ENCODE measurements at regions not wholly inside any gene's neighbourhood (a gene's known extent, or its start where the extent isn't known, plus 50 kb on each side); places are given as distances from the start of the nearest gene placed in this dataset.
"Not testable (repeated sequence)": the region's sequence is repeated elsewhere in the genome, so short reads cannot be mapped to it uniquely, and the experiment has no call there.

- DNase-seq (ENCODE audit: low read depth, low spot score), result no peak
Observed at GRCh38 chr1:164417016-164417704, 141.8 kb upstream of the PBX1 start.

GRCh38 chr1:164423136-164423535, 135.8 kb upstream of the PBX1 start:
- no peak for DNase-seq (ENCODE audit: low read depth, low spot score)

- no peak for DNase-seq (ENCODE audit: low read depth, low spot score)
Observed at GRCh38 chr1:164433141-164433817, 125.7 kb upstream of the PBX1 start.

DNA sequence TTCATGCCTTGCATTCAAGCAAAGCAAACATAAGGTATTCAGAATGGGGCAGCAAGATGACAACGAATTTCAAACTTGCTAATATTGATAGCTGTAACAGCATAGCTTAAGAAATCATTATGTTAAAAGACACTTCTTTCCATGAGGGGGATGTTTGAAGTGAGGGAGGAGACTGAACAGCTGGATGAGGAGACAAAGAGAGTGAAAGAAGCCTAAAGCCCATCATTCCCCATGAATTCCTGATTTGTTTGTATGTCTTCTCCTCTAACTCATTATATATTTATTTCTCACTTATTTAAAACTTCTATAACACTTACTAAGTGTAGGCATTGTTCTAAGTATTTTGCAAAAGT, 125.2 kb upstream of the PBX1 start:
- no peak for DNase-seq (ENCODE audit: low read depth, low spot score)

- DNase-seq (ENCODE audit: low read depth, low spot score), result peak; percentile 15
Observed at GRCh38 chr1:164440232-164440631, 118.8 kb upstream of the PBX1 start.

- DNase-seq (ENCODE audit: low read depth, low spot score), result no peak
Observed at GRCh38 chr1:164443166-164443565, 115.8 kb upstream of the PBX1 start.

DNA sequence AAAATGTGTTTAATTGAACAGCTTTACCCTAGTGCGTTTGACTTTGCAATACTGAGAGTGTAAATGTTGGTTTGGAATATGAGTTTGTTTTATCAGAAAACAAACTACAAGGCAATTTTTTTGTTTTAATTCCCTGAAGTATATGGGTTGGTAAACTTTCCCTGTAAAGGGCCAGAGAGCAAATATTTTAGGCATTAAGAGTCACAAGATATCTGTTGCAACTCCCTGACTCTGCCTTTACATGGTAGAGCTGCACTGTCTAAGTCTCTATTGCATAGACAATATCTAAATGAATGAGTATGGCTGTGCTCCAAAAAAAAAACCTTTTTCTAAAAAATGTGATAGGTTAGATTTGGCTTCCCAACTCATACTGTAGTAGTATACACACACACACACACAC, 115.1 kb upstream of the PBX1 start:
- DNase-seq (ENCODE audit: low read depth, low spot score), result no peak

DNA sequence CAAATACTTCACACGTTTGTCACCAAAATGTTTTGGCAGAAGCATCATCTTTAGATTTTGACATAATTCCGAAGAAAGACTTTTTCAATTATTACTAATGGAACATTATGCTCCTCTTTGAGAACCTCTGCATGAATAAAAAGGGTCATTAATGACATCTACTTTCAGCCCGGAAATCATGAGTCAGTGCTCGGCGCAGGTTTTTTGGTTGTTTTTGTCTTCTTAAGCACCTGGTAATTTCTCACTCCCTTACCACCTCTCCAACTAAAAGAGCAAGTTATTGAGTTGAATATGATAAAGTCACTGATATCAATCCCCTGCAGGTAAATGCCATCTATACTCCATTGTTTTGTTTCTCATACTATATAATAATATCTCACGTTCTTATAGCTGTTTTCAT, 113.0 kb upstream of the PBX1 start:
- no peak for DNase-seq (ENCODE audit: low read depth, low spot score)

DNA sequence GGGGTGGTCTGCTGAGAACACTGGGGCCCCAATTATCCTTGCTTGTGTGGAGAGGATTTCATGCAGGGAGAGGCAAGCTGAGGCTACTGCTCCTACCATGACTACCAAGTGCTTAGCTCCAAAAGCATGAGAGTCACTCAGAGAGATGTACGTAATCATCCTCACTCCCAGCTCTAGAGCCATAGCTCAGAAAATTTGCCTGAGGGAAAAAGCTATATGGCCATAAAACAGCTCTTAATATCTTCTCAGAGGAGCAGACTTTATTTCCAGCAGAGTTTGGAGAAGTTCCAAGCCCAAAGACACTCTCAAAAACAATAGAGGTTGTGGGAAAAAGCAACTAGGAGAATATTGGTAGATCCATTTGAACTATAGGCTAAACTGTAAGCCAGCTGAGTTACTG, 106.4 kb upstream of the PBX1 start:
- peak; percentile 51 for DNase-seq (ENCODE audit: low read depth, low spot score)

GRCh38 chr1:164456272-164456671, 102.7 kb upstream of the PBX1 start:
- DNase-seq (ENCODE audit: low read depth, low spot score), result no peak

DNA sequence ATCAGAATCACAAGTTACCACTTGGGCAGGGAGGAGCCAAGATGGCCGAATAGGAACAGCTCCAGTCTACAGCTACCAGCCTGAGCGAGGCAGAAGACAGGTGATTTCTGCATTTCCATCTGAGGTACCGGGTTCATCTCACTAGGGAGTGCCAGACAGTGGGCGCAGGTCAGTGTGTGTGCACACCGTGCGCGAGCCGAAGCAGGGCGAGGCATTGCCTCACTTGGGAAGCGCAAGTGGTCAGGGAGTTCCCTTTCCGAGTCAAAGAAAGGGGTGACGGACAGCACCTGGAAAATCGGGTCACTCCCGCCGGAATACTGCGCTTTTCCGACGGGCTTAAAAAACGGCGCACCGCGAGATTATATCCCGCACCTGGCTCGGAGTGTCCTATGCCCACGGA, 99.8 kb upstream of the PBX1 start:
- DNase-seq (ENCODE audit: low read depth, low spot score), result not testable (repeated sequence)

- no peak for DNase-seq (ENCODE audit: low read depth, low spot score)
Observed at GRCh38 chr1:164466001-164466421, 93.0 kb upstream of the PBX1 start.

- no peak for DNase-seq (ENCODE audit: low read depth, low spot score)
Observed at GRCh38 chr1:164466429-164466828, 92.6 kb upstream of the PBX1 start.

- no peak for DNase-seq (ENCODE audit: low read depth, low spot score)
Observed at GRCh38 chr1:164470996-164471395, 88.0 kb upstream of the PBX1 start.

GRCh38 chr1:164472841-164473240, 86.1 kb upstream of the PBX1 start:
- no peak for DNase-seq (ENCODE audit: low read depth, low spot score)

DNA sequence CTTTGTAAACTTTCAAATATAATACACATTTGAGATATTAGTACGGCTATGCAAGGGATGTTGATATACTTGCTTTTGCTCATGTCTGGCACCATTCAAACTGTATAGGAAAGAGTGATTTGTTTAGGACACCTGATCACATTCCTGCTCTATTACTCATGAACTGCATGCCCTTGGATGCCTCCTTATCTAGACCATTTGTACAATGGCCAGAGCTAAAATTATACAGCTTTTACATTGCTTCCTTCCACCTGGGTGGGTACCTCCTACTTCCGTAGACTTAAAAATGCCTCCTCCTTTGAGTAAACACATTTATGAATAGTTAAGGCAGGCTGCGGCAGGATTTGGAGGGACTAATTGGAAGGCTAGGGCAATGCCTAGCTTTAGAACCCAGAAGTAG, 85.4 kb upstream of the PBX1 start:
- DNase-seq (ENCODE audit: low read depth, low spot score), result no peak

DNA sequence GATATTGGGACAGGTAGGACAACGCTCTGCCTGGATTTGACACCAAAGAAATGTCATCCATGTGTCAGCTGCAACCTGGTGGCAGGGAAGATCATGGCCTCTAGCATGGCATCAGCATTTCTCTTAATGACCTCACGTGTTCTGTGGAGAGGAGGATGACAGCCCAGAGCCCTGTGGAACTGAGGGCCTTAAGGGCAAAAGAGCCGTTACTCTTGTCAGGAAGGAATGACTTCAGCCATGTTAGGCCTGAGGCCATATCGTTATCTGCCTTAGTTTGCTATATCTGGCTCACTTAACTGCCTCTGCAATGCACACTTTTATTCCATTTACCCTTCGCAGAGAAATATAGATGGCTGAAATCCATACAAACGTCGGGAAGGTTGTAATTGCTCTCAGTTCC, 83.2 kb upstream of the PBX1 start:
- DNase-seq (ENCODE audit: low read depth, low spot score), result no peak

- DNase-seq (ENCODE audit: low read depth, low spot score), result no peak
Observed at GRCh38 chr1:164477343-164477742, 81.6 kb upstream of the PBX1 start.

- no peak for DNase-seq (ENCODE audit: low read depth, low spot score)
Observed at GRCh38 chr1:164479242-164479641, 79.7 kb upstream of the PBX1 start.

GRCh38 chr1:164480285-164480907, 78.6 kb upstream of the PBX1 start:
- DNase-seq (ENCODE audit: low read depth, low spot score), result no peak

- DNase-seq (ENCODE audit: low read depth, low spot score), result no peak
Observed at GRCh38 chr1:164495905-164496304, 63.1 kb upstream of the PBX1 start.

GRCh38 chr1:164498792-164499191, 60.2 kb upstream of the PBX1 start:
- DNase-seq (ENCODE audit: low read depth, low spot score), result no peak

DNA sequence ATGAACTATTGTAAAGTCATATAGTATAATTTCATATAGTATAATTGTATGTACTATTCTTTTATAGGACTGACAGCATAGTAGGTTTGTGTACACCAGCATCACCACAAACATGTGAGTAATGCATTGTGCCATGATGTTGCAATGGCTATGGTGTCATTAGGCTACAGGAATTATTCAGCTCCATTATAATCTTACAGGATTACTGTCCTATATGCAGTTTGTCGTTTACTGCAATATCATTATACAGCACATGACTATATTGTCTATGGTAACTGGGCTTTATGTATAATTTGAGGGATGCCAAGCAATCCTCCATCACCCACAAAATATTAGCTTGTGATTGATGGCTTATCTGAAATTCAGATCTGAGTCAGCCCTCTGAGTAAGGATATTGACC, 54.2 kb upstream of the PBX1 start:
- DNase-seq (ENCODE audit: low read depth, low spot score), result no peak

Measured in smooth muscle cell of the brain vasculature (primary cell).